H1 (cell line): ENCODE measurements at regions not wholly inside any gene's neighbourhood (a gene's known extent, or its start where the extent isn't known, plus 50 kb on each side); places are given as distances from the start of the nearest gene placed in this dataset.

Experiments used
- CTCF ChIP-seq, 3 experiments: IDR thresholded peaks; 1 replicate in 2 of 3; 2 replicates in 1 of 3; pipeline versions ENCODE4 v1.5.1 to v1.6.1; 2011; ENCODE audit warnings: low read length in 3 of 3, mild to moderate bottlenecking in 3 of 3, inconsistent platforms in 2 of 3, low read depth in 1 of 3, moderate library complexity in 1 of 3; ENCODE audit not compliant: insufficient read depth in 1 of 3; ENCODE audit errors: control extremely low read depth in 1 of 3
- EZH2 ChIP-seq: fragments of 200-600 bp; sonication (generic); IDR thresholded peaks from 2 replicates; pipeline ENCODE4 v1.7.1; 2012; ENCODE audit warnings: low read depth, mild to moderate bottlenecking, moderate library complexity, low read length, inconsistent platforms; ENCODE audit not compliant: severe bottlenecking
- GABPA ChIP-seq: IDR thresholded peaks from 2 replicates; pipeline ENCODE4 v1.6.1; 2011; ENCODE audit warnings: mild to moderate bottlenecking, low read length, moderate library complexity, borderline replicate concordance; ENCODE audit not compliant: insufficient read depth
- GTF2F1 ChIP-seq: IDR thresholded peaks from 2 replicates; pipeline ENCODE4 v1.6.1; 2012; ENCODE audit warnings: low read depth, low read length, improper control_type of control experiment, borderline replicate concordance
- KDM1A ChIP-seq: fragments of 200-600, 300-600 bp; sonication (generic); IDR thresholded peaks from 2 replicates; pipeline ENCODE4 v1.7.1; 2016; ENCODE audit warnings: mild to moderate bottlenecking, low read length, borderline replicate concordance
- MAFK ChIP-seq: IDR thresholded peaks from 2 replicates; pipeline ENCODE4 v1.6.1; 2012; ENCODE audit warnings: low read depth, mild to moderate bottlenecking, improper control_type of control experiment, low read length
- MAX ChIP-seq: IDR thresholded peaks from 2 replicates; pipeline ENCODE4 v1.6.1; 2012; ENCODE audit warnings: inconsistent platforms
- POLR2AphosphoS5 ChIP-seq: IDR thresholded peaks from 2 replicates; pipeline ENCODE4 v1.6.1; 2011; ENCODE audit warnings: low read depth, low read length
- TBP ChIP-seq: IDR thresholded peaks from 2 replicates; pipeline ENCODE4 v1.6.1; 2011; ENCODE audit warnings: low read depth, low read length, improper control_type of control experiment
- TF ChIP-seq, protein P1 (sequence below): IDR thresholded peaks from 2 replicates; pipeline ENCODE4 v1.6.1; 2012; ENCODE audit warnings: inconsistent platforms

GRCh38 chr5:166509085-166509484, 1782.4 kb upstream of the WWC1 start:
- TF ChIP-seq CTCF (IDR thresholded peaks at IDR 0.05; ENCODE audit: control extremely low read depth in 1 of 3, insufficient read depth in 1 of 3, low read depth in 1 of 3, low read length in 3 of 3) (no peak), EZH2 (no peak), MAX (no peak), KDM1A (no peak), GABPA (no peak), POLR2AphosphoS5 (no peak), GTF2F1 (no peak), TBP (no peak), MAFK (no peak)
- TF ChIP-seq, protein P1, sequence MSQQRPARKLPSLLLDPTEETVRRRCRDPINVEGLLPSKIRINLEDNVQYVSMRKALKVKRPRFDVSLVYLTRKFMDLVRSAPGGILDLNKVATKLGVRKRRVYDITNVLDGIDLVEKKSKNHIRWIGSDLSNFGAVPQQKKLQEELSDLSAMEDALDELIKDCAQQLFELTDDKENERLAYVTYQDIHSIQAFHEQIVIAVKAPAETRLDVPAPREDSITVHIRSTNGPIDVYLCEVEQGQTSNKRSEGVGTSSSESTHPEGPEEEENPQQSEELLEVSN: no peak
